ENCODE measurements at regions not wholly inside any gene's neighbourhood (a gene's known extent, or its start where the extent isn't known, plus 50 kb on each side); places are given as distances from the start of the nearest gene placed in this dataset.

DNA sequence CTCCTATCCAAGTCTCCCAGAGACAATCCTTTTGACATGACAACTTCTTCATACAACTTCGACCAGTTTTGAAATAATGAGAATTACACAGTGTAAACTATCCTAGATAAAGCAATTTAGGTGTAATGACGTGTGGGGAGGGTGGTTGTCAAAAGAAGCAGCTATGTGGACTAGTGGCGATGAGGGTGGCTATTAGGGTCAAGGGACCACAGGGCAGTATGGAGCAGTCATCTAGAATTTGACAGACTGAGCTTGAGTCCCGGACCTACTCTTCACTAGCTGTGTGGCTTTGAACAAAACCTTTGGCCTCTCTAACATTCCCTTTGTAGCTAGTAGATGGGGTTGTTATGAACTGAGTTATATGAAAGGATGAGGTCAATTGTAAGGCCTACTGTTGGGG is 247.1 kb downstream of the HAPSTR1 start:
- TF ChIP-seq POLR2AphosphoS5 (IDR thresholded peaks at IDR 0.05; ENCODE audit: insufficient read depth, low read depth, low read length) (no peak), FOS (IDR thresholded peaks at IDR 0.05; ENCODE audit: borderline replicate concordance, insufficient read depth, low read length) (no peak), POLR2A (IDR thresholded peaks at IDR 0.05; ENCODE audit: low read depth, low read length) (no peak), GATA2 (IDR thresholded peaks at IDR 0.05; ENCODE audit: insufficient read depth, insufficient read length, low read depth, low read length) (no peak), EZH2 (IDR thresholded peaks at IDR 0.05; ENCODE audit: borderline replicate concordance, low read depth, low read length, severe bottlenecking) (no peak), MYC (IDR thresholded peaks at IDR 0.05; ENCODE audit: low read depth, low read length) (no peak), JUN (IDR thresholded peaks at IDR 0.05; ENCODE audit: borderline replicate concordance, insufficient read depth, insufficient read length, low read depth) (no peak)
- TF ChIP-seq, protein P1, sequence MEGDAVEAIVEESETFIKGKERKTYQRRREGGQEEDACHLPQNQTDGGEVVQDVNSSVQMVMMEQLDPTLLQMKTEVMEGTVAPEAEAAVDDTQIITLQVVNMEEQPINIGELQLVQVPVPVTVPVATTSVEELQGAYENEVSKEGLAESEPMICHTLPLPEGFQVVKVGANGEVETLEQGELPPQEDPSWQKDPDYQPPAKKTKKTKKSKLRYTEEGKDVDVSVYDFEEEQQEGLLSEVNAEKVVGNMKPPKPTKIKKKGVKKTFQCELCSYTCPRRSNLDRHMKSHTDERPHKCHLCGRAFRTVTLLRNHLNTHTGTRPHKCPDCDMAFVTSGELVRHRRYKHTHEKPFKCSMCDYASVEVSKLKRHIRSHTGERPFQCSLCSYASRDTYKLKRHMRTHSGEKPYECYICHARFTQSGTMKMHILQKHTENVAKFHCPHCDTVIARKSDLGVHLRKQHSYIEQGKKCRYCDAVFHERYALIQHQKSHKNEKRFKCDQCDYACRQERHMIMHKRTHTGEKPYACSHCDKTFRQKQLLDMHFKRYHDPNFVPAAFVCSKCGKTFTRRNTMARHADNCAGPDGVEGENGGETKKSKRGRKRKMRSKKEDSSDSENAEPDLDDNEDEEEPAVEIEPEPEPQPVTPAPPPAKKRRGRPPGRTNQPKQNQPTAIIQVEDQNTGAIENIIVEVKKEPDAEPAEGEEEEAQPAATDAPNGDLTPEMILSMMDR (IDR thresholded peaks at IDR 0.05; ENCODE audit: extremely low read depth in 1 of 2, insufficient read depth in 1 of 2, low read depth in 1 of 2, low read length in 2 of 2), result no peak
- TF ChIP-seq, protein P2, sequence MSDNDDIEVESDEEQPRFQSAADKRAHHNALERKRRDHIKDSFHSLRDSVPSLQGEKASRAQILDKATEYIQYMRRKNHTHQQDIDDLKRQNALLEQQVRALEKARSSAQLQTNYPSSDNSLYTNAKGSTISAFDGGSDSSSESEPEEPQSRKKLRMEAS (IDR thresholded peaks at IDR 0.05; ENCODE audit: insufficient read depth, insufficient read length), result no peak
- Histone ChIP-seq H3K9me1 (replicated peaks; ENCODE audit: control insufficient read depth, extremely low read depth, insufficient read depth, low read length) (no peaks in the 10 kb centered on the region), H3K9me3 (replicated peaks; ENCODE audit: control insufficient read depth, insufficient read depth, low read length) (no peaks in the 10 kb centered on the region), H3K27ac (ENCODE audit: insufficient read depth, low read depth, low read length) (no peak overlapping the region), H3K4me2 (ENCODE audit: insufficient read depth, low read length) (no peak overlapping the region), H3K27me3 (ENCODE audit: control insufficient read depth in 2 of 2, insufficient read depth in 2 of 2, low read length in 2 of 2) (no peaks in the 10 kb centered on the region), H3K36me3 (ENCODE audit: control insufficient read depth in 2 of 2, extremely low read depth in 1 of 2, insufficient read depth in 2 of 2, low read length in 2 of 2) (no peaks in the 10 kb centered on the region), H3K4me1 (ENCODE audit: control insufficient read depth, extremely low read depth, insufficient read depth, low read length) (no peaks in the 10 kb centered on the region), H3K9ac (replicated peaks; ENCODE audit: extremely low read depth, insufficient read depth, low read length) (no peak overlapping the region), H4K20me1 (replicated peaks; ENCODE audit: control insufficient read depth, extremely low read depth, insufficient read depth, low read length) (no peaks in the 10 kb centered on the region), H3K79me2 (ENCODE audit: control insufficient read depth, insufficient read depth, low read length) (no peaks in the 10 kb centered on the region), H2AFZ (ENCODE audit: low read depth, low read length) (no peak overlapping the region), H3K4me3 (replicated peaks in 1 of 3; ENCODE audit: insufficient read depth in 1 of 3, low read depth in 1 of 3, low read length in 3 of 3) (no peak overlapping the region)
- DNase-seq (ENCODE audit: low read depth, low spot score), result no peak
- dilution Hi-C loops (cut with MboI; ENCODE audit: extremely low pct_ligation_motif_present, low sequenced_read_pairs) (no loop called here), intact Hi-C loops (cut with micrococcal nuclease) (no loop called here)
- POLR2A ChIA-PET, result no interaction called here
- BruUV-seq (replicated peaks), result no TSS peak
- CTCF ChIA-PET, result no interaction called here
- FAIRE-seq, result no peak
